H1 (cell line): ENCODE measurements at regions not wholly inside any gene's neighbourhood (a gene's known extent, or its start where the extent isn't known, plus 50 kb on each side); places are given as distances from the start of the nearest gene placed in this dataset.

Experiments used
- BACH1 ChIP-seq: IDR thresholded peaks from 2 replicates; pipeline ENCODE4 v1.6.1; 2012; ENCODE audit warnings: low read length, improper control_type of control experiment
- SP2 ChIP-seq: IDR thresholded peaks from 2 replicates; pipeline ENCODE4 v1.6.1; 2012; ENCODE audit warnings: mild to moderate bottlenecking, low read length, inconsistent platforms
- TAF7 ChIP-seq: optimal IDR thresholded peaks from 2 replicates; pipeline ENCODE3; 2011; ENCODE audit warnings: low read depth, mild to moderate bottlenecking, inconsistent platforms, low read length, moderate library complexity, borderline replicate concordance

DNA sequence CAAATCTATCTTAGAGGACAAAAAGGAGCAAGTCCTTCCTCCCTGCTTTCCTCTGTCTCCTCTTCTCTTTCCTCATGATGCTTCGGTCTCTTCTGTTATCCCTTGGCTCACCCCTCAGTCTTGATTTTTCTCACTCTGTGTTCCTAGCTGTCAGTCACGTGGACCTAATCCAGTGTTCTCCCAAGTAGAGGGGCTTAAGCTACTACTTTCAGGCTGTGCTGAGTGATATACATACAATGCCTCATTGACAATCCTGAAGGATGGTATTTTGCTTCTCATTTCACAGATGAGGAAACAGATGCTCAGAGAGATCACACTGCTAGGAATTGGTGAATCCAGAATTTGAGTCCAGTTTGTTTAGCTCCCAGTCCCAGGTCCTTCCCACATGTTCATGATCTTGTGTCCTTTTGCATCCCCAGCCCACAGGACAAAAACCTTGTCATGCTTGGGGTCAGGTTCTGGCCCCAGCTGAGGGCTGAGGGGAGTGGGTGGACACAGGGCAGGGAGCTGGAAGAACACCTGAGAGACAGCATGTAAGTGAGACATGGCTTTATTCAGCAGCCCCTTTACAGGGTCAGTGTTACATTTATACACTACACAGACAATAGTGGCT, 50.5 kb upstream of the KMT2E start (continued):
- no peak for TF ChIP-seq SP2
- no peak for TF ChIP-seq BACH1
- TF ChIP-seq TAF7, result no peak
